ENCODE measurements at regions not wholly inside any gene's neighbourhood (a gene's known extent, or its start where the extent isn't known, plus 50 kb on each side); places are given as distances from the start of the nearest gene placed in this dataset.
"Not testable (repeated sequence)": the region's sequence is repeated elsewhere in the genome, so short reads cannot be mapped to it uniquely, and the experiment has no call there.

GRCh38 chr14:85016496-85016895 lies 513.4 kb upstream of the FLRT2 start:
- no peaks in the 10 kb centered on the region for H3K27me3 ChIP-seq (ENCODE audit: insufficient read depth, poor library complexity, severe bottlenecking)
- H3K9me3 ChIP-seq (ENCODE audit: severe bottlenecking) = no peaks in the 10 kb centered on the region
- DNase-seq (ENCODE audit: low spot score) = no peak
- no peak for ATAC-seq (ENCODE audit: low read depth)
- H3K36me3 ChIP-seq (ENCODE audit: low read depth) = no peaks in the 10 kb centered on the region
- H3K4me3 ChIP-seq (ENCODE audit: severe bottlenecking) = no peak overlapping the region
- TF ChIP-seq CTCF (IDR thresholded peaks at IDR 0.05; ENCODE audit: poor library complexity, severe bottlenecking) = no peak
- no peak overlapping the region for H3K27ac ChIP-seq (ENCODE audit: poor library complexity, severe bottlenecking)
- no peaks in the 10 kb centered on the region for H3K4me1 ChIP-seq (ENCODE audit: insufficient read depth, poor library complexity, severe bottlenecking)

DNA sequence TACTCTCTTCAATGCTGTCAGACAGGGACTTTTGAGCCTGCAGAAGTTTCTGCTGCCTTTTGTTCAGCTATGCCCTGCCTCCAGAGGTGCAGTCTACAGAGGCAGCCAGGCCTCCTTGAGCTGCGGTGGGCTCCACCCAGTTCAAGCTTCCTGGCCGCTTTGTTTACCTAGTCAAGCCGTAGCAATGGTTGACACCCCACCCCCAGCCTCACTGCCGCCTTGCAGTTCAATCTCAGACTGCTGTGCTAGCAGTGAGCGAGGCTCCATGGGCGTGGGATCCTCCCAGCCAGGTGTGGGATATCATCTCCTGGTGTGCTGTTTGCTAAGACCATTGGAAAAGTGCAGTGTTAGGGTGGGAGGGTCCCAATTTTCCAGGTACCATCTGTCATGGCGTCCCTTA lies 506.1 kb upstream of the FLRT2 start:
- not testable (repeated sequence) for H3K4me3 ChIP-seq (ENCODE audit: severe bottlenecking); ATAC-seq (ENCODE audit: low read depth); H3K27ac ChIP-seq (ENCODE audit: poor library complexity, severe bottlenecking); H3K36me3 ChIP-seq (ENCODE audit: low read depth); H3K27me3 ChIP-seq (ENCODE audit: insufficient read depth, poor library complexity, severe bottlenecking); DNase-seq (ENCODE audit: low spot score); H3K9me3 ChIP-seq (ENCODE audit: severe bottlenecking); H3K4me1 ChIP-seq (ENCODE audit: insufficient read depth, poor library complexity, severe bottlenecking)

DNA sequence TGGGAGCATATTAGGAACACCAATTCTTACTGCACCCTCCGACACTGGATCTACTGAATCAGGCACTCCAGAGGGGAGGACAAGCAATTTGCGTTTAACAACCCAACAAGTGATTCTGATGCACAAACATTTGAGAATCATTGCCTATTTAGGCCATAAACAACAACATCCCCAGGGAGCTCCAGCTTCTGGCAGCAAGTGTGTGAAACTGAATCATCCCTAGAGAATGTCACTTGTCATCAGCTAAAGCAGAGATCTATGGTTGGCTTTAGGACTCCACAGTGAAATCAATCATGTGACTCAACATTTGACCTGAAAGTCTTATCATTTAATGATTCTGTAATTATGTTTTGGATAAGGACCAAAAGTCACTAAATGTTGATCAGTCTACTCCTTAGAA lies 505.0 kb upstream of the FLRT2 start:
- Histone ChIP-seq H3K36me3 (ENCODE audit: low read depth) (no peaks in the 10 kb centered on the region), H3K27ac (ENCODE audit: poor library complexity, severe bottlenecking) (no peak overlapping the region), H3K4me3 (ENCODE audit: severe bottlenecking) (no peak overlapping the region), H3K4me1 (ENCODE audit: insufficient read depth, poor library complexity, severe bottlenecking) (no peaks in the 10 kb centered on the region), H3K9me3 (ENCODE audit: severe bottlenecking) (no peaks in the 10 kb centered on the region), H3K27me3 (ENCODE audit: insufficient read depth, poor library complexity, severe bottlenecking) (no peaks in the 10 kb centered on the region)
- ATAC-seq (ENCODE audit: low read depth) = no peak
- DNase-seq (ENCODE audit: low spot score) = no peak
- TF ChIP-seq CTCF (IDR thresholded peaks at IDR 0.05; ENCODE audit: poor library complexity, severe bottlenecking) = no peak

DNA sequence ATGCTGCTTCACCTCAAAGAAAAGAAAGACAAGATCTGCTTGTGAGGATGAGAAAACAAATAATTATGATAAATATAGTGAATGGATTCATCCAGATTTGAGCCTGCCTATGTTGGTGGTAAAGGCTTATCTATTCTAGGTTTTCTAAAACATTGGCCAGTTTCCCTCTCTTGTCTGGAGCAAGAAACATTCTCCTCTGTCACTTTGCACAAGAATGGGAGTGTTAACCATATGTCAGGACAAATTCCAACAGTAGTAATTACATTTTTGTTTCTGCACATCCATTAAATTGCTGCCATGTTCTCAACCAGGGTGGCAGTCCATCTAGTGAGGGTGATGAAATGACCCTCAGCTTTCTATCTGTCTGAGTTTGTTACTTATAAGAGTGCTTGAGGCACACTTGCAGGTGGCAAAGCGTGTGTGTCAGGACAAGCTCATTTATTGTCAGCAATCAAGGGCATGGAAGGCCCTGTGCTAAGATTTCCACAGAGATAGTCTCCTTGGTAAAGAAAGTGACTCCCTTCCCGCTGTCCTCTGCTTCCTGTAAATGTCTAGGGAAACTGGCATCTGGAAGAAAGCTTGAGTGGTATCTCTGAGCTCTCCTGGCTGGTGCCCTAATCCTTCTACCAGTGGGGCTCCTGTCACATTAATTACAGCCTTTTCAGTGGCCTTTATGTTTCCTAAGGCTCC lies 502.1 kb upstream of the FLRT2 start:
- DNase-seq (ENCODE audit: low spot score) = no peak
- no peaks in the 10 kb centered on the region for H3K27me3 ChIP-seq (ENCODE audit: insufficient read depth, poor library complexity, severe bottlenecking)
- no peak overlapping the region for H3K4me3 ChIP-seq (ENCODE audit: severe bottlenecking)
- no peaks in the 10 kb centered on the region for H3K4me1 ChIP-seq (ENCODE audit: insufficient read depth, poor library complexity, severe bottlenecking)
- ATAC-seq (ENCODE audit: low read depth) = no peak; the same call in 2 of the 3 replicates
- no peak for TF ChIP-seq CTCF (IDR thresholded peaks at IDR 0.05; ENCODE audit: poor library complexity, severe bottlenecking)
- H3K9me3 ChIP-seq (ENCODE audit: severe bottlenecking) = no peaks in the 10 kb centered on the region
- no peaks in the 10 kb centered on the region for H3K36me3 ChIP-seq (ENCODE audit: low read depth)
- no peak overlapping the region for H3K27ac ChIP-seq (ENCODE audit: poor library complexity, severe bottlenecking)

DNA sequence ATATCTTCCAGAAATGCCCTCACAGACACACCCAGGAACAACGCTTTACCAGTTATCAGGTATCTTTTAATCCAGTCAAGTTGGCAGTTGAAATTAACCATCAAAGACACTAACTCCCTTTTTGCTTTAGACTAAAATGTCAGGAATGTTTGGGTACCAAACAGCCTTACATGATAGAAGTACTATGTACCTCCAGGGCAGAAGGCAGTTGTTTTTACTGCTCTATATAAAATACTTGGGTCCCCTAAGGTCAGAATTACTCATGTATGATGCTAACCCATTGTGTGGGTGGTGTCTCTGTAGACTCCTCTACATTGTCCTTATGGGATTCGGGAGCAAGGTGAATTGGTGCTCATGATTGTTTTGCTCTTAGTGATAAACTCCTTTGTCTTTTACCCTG lies 492.5 kb upstream of the FLRT2 start:
- Histone ChIP-seq H3K27ac (ENCODE audit: poor library complexity, severe bottlenecking) (no peak overlapping the region), H3K4me1 (ENCODE audit: insufficient read depth, poor library complexity, severe bottlenecking) (no peaks in the 10 kb centered on the region), H3K27me3 (ENCODE audit: insufficient read depth, poor library complexity, severe bottlenecking) (no peaks in the 10 kb centered on the region), H3K9me3 (ENCODE audit: severe bottlenecking) (no peaks in the 10 kb centered on the region), H3K36me3 (ENCODE audit: low read depth) (no peaks in the 10 kb centered on the region), H3K4me3 (ENCODE audit: severe bottlenecking) (no peak overlapping the region)
- no peak for DNase-seq (ENCODE audit: low spot score)
- no peak for ATAC-seq (ENCODE audit: low read depth)
- no peak for TF ChIP-seq CTCF (IDR thresholded peaks at IDR 0.05; ENCODE audit: poor library complexity, severe bottlenecking)

Measured in RWPE2 (cell line).